Upper lobe of left lung (tissue), 4 donors: ENCODE measurements at regions not wholly inside any gene's neighbourhood (a gene's known extent, or its start where the extent isn't known, plus 50 kb on each side); places are given as distances from the start of the nearest gene placed in this dataset.

ENCODE experiments used
- CTCF ChIP-seq, 6 experiments: fragments of 450-650 bp in 4 of 6; fragments of 200-600 bp in 2 of 6; sonication (generic) in 2 of 6; IDR thresholded peaks; one replicate each; pipeline ENCODE4 v1.5.1; 2016 to 2019; ENCODE audit warnings: antibody characterized with exemption in 6 of 6
- EP300 ChIP-seq, 4 donors: sonication (generic); formaldehyde crosslinking; IDR thresholded peaks; one replicate each; pipeline ENCODE4 v1.5.1; 2017; ENCODE audit warnings: antibody characterized with exemption in 4 of 4, control low read depth in 2 of 4
- POLR2AphosphoS5 ChIP-seq, 2 donors: sonication (generic); formaldehyde crosslinking; IDR thresholded peaks; one replicate each; pipeline ENCODE4 v1.5.1; 2017; ENCODE audit warnings: antibody characterized with exemption in 2 of 2

DNA sequence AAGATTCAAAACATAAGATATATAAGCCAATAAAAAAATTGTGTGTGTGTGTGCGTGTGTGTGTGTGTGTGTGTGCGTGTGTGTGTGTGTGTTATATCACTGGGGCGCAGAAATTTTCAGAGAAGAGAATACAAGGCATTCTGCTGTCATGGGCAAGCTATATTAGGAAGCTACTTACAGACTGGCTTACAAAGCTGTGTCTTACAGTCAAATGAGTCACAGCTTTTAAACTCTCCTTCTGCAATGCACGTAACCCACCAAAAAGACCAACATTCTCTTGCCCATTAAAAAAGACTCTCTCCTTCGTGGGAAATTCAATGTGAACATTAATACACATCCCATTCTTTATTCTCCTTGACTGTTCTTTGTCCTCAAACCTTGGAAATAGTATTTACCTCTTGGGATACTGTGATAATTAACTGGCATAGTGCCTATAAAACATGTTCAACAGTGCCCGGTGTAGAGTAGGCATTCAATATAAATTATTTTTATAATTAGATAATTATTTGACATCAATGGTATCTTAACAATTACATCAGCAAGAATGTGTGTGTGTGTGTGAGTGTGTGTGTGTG lies 860.4 kb upstream of the SOX9 start:
- no peak for TF ChIP-seq CTCF (IDR thresholded peaks at IDR 0.05)
- no peak for TF ChIP-seq POLR2AphosphoS5 (IDR thresholded peaks at IDR 0.05)
- TF ChIP-seq EP300 (IDR thresholded peaks at IDR 0.05), result no peak
